Left lung (tissue), 4 donors: ENCODE measurements at regions not wholly inside any gene's neighbourhood (a gene's known extent, or its start where the extent isn't known, plus 50 kb on each side); places are given as distances from the start of the nearest gene placed in this dataset.
A peak's percentile ranks its signal among the peaks of the same experiment; 100 is the strongest.

Experiments used
- ATAC-seq: fragments of 200-7000 bp; cut with Tn5 transposase; one replicate; pipeline ENCODE4 v1.9.1; 2020; ENCODE audit warnings: moderate library complexity
- DNase-seq, 4 donors: peaks; one replicate each; pipeline ENCODE4 v3.0.0-alpha.2; 2013 to 2020
- H3K27ac ChIP-seq, 2 donors: fragments of 200-600 bp; sonication (generic) in 1 of 2; one replicate each; pipeline versions ENCODE4 v1.5.0 to v1.8.0; 2020 to 2021
- H3K27me3 ChIP-seq, 2 donors: fragments of 200-600 bp; sonication (generic) in 1 of 2; one replicate each; pipeline versions ENCODE4 v1.5.0 to v1.8.0; 2020 to 2021
- H3K36me3 ChIP-seq, 2 donors: fragments of 200-600 bp; sonication (generic) in 1 of 2; one replicate each; pipeline versions ENCODE4 v1.5.0 to v1.8.0; 2020 to 2021
- H3K4me1 ChIP-seq, 2 donors: fragments of 200-600 bp; one replicate each; pipeline ENCODE4 v1.8.0; 2021
- H3K4me3 ChIP-seq, 2 donors: fragments of 200-600 bp; sonication (generic) in 1 of 2; one replicate each; pipeline versions ENCODE4 v1.5.0 to v1.8.0; 2020 to 2021; ENCODE audit warnings: mild to moderate bottlenecking in 1 of 2
- H3K9me3 ChIP-seq, 2 donors: fragments of 200-600 bp; sonication (generic) in 1 of 2; one replicate each; pipeline versions ENCODE4 v1.5.0 to v1.8.0; 2020 to 2021
- intact Hi-C, 2 donors: fragments of 100-400 bp; cut with DNase I; formaldehyde crosslinking; loops; one replicate each; pipeline versions ENCODE4 v1.11.2 to v1.14.2; 2022
- TF ChIP-seq, protein P1 (sequence below), 2 donors: fragments of 200-600 bp; sonication (generic) in 1 of 2; IDR thresholded peaks; one replicate each; pipeline versions ENCODE4 v1.5.0 to v1.8.0; 2021; ENCODE audit warnings: antibody characterized with exemption in 2 of 2
- donor health status: DM: no; HTN: yes; CAD: no.
- donor health status: DM: no; HTN: no; CAD: no.

DNA sequence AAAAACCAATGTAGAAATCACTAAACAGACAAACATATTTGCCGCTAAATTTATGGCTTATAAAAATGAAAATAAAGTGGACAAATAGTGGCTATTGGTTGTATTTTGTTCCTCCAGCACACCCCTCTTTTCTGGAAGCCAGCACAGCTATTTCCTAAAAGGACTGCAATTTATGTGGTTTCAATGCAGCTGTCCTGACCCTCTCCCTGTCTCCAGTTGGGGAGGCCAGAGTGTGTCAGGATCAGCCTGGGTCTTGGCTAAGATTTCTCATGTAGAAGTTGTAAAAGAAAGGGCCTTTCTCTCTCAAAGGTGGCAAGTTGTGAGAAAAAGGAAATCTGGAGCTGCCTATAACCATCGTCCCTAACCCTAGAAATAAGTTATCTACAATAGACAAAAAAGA is 165.6 kb downstream of the ALDH8A1 start:
- intact Hi-C loops, result no loop called here
- H3K27me3 ChIP-seq, result no peaks in the 10 kb centered on the region
- DNase-seq, result no peak
- peaks cover 0 to 8% of the 10 kb centered on the region in 2 donors for H3K9me3 ChIP-seq
- no peak for ATAC-seq
- no peak overlapping the region for H3K27ac ChIP-seq
- no peak overlapping the region for H3K4me3 ChIP-seq
- TF ChIP-seq, protein P1, sequence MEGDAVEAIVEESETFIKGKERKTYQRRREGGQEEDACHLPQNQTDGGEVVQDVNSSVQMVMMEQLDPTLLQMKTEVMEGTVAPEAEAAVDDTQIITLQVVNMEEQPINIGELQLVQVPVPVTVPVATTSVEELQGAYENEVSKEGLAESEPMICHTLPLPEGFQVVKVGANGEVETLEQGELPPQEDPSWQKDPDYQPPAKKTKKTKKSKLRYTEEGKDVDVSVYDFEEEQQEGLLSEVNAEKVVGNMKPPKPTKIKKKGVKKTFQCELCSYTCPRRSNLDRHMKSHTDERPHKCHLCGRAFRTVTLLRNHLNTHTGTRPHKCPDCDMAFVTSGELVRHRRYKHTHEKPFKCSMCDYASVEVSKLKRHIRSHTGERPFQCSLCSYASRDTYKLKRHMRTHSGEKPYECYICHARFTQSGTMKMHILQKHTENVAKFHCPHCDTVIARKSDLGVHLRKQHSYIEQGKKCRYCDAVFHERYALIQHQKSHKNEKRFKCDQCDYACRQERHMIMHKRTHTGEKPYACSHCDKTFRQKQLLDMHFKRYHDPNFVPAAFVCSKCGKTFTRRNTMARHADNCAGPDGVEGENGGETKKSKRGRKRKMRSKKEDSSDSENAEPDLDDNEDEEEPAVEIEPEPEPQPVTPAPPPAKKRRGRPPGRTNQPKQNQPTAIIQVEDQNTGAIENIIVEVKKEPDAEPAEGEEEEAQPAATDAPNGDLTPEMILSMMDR (IDR thresholded peaks at IDR 0.05), result no peak
- no peaks in the 10 kb centered on the region for H3K4me1 ChIP-seq
- H3K36me3 ChIP-seq, result no peaks in the 10 kb centered on the region

DNA sequence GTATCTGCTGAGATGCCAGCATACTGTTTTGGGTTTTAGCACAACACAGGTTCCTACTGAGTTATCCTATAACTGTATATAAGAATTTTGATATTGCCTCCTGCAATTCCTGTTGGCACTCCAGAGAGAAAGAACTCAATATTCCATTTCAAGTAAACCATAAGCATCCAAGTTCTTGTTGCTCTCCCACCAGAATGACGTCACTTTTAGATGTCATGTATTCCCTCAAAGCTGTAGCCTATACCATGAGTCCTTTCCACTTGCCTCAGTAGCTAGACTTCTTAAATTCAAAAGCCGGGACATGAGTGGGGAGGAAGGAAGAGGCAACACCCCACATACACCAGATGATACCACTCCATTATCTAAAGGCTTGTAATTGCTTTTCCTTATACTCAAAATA is 171.5 kb downstream of the ALDH8A1 start:
- intact Hi-C loops, result no loop called here
- H3K27ac ChIP-seq, result no peak overlapping the region
- no peaks in the 10 kb centered on the region for H3K4me1 ChIP-seq
- no peak for ATAC-seq
- H3K9me3 ChIP-seq, result peaks cover 0 to 30% of the 10 kb centered on the region in 2 donors
- H3K27me3 ChIP-seq, result no peaks in the 10 kb centered on the region
- no peak for DNase-seq
- H3K36me3 ChIP-seq, result no peaks in the 10 kb centered on the region
- TF ChIP-seq, protein P1 (IDR thresholded peaks at IDR 0.05), result no peak
- H3K4me3 ChIP-seq, result no peak overlapping the region

GRCh38 chr6:134774201-134774638 is 175.7 kb downstream of the ALDH8A1 start:
- no peak for ATAC-seq
- H3K4me3 ChIP-seq, result no peak overlapping the region
- peak in 2 of 4 donors; percentile 36 to 45 for DNase-seq
- H3K27me3 ChIP-seq, result no peaks in the 10 kb centered on the region
- peaks cover 0 to 21% of the 10 kb centered on the region in 2 donors for H3K9me3 ChIP-seq
- TF ChIP-seq, protein P1 (IDR thresholded peaks at IDR 0.05), result no peak
- intact Hi-C loops, result no loop called here
- H3K4me1 ChIP-seq, result no peaks in the 10 kb centered on the region
- no peak overlapping the region for H3K27ac ChIP-seq
- no peaks in the 10 kb centered on the region for H3K36me3 ChIP-seq

DNA sequence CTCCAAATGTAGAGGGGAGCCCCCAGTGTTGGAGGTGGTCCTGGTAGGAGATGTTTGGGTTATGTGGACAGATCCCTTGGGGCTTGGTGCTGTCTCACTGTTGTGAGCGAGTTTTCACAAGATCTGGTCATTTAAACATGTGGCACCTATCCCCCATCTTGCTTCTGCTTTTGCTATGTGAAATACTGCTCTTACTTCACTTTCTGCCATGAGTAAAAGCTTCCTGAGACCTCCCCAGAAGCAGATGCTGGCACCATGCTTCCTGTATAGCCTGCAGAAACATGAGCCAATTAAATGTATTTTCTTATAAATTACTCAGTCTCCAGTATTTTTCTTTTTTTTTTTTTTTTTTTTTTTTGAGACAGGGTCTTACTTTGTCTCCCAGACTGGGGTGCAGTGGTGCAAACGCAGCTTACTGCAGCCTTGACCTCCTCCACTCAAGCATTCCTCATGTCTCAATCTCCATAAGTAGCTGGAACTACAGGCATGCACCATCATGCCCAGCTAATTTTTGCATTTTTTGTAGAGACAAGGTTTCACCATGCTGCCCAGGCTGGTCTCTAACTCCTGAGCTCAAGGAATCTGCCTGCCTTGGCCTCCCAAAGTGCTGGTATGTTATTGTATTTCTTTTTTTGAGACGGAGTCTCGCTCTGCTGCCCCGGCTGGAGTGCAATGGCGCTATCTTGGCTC is 177.1 kb downstream of the ALDH8A1 start:
- Histone ChIP-seq H3K4me3 (no peak overlapping the region), H3K27me3 (no peaks in the 10 kb centered on the region), H3K27ac (no peak overlapping the region), H3K9me3 (peaks cover 0 to 9% of the 10 kb centered on the region in 2 donors), H3K36me3 (no peaks in the 10 kb centered on the region), H3K4me1 (no peaks in the 10 kb centered on the region)
- ATAC-seq, result no peak
- intact Hi-C loops, result no loop called here
- TF ChIP-seq, protein P1 (IDR thresholded peaks at IDR 0.05), result no peak
- DNase-seq, result no peak

DNA sequence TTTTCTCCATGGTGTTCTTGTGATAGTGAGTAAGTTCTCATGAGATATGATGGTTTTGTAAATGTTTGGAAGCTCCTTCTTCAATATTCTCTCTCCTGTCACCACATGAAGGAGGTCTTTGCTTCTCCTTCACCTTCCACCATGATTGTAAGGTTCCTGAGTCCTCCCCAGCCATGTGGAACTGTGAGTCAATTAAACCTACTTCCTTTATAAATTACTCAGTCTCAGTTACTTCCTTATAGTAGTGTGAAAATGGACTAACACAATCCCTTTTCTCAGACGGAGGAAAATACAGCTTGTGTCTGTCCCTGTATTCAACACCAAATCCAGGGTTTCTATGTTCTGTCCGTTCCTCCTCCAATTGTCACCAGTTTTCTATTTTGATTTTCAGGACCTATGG is 181.0 kb downstream of the ALDH8A1 start:
- DNase-seq (no peak), ATAC-seq (no peak)
- no peak overlapping the region for H3K4me3 ChIP-seq
- no peaks in the 10 kb centered on the region for H3K9me3 ChIP-seq
- H3K36me3 ChIP-seq, result no peaks in the 10 kb centered on the region
- H3K27ac ChIP-seq, result no peak overlapping the region
- no peaks in the 10 kb centered on the region for H3K27me3 ChIP-seq
- intact Hi-C loops, result no loop called here
- no peaks in the 10 kb centered on the region for H3K4me1 ChIP-seq
- TF ChIP-seq, protein P1 (IDR thresholded peaks at IDR 0.05), result no peak
